ENCODE measurements at regions not wholly inside any gene's neighbourhood (a gene's known extent, or its start where the extent isn't known, plus 50 kb on each side); places are given as distances from the start of the nearest gene placed in this dataset.

DNA sequence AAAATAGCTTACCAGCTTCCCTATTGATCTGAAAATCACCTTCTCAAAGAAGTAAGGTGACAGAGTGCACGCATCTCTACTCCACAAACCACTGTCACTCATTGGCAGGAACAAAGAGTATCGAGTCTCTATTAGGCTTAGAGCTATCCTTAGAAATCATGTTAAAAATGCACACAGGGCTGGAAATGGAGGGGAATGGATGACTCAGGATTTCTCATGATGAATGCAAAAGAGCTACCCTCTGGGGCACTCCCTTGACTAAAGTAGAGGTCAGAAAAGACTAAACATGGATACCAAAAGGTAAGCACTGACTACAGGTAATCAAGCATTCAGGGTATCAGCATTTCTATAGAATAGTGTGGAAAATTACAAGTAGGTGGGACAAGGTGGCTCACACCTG lies 96.1 kb upstream of the ANO4 start:
- Mint-ChIP-seq H3K27me3 (ENCODE audit: low read depth, unreplicated experiment) (no peaks in the 10 kb centered on the region), H3K4me1 (ENCODE audit: low read depth, unreplicated experiment) (peaks cover 3% of the 10 kb centered on the region), H3K4me3 (ENCODE audit: unreplicated experiment) (no peak overlapping the region), H3K36me3 (ENCODE audit: low read depth, unreplicated experiment) (no peaks in the 10 kb centered on the region), H3K27ac (ENCODE audit: unreplicated experiment) (no peak overlapping the region), H3K9me3 (ENCODE audit: unreplicated experiment) (peaks cover 2% of the 10 kb centered on the region)
- TF ChIP-seq EZH2 (IDR thresholded peaks at IDR 0.05; ENCODE audit: insufficient read depth, low read length), result no peak
- TF ChIP-seq, protein P1, sequence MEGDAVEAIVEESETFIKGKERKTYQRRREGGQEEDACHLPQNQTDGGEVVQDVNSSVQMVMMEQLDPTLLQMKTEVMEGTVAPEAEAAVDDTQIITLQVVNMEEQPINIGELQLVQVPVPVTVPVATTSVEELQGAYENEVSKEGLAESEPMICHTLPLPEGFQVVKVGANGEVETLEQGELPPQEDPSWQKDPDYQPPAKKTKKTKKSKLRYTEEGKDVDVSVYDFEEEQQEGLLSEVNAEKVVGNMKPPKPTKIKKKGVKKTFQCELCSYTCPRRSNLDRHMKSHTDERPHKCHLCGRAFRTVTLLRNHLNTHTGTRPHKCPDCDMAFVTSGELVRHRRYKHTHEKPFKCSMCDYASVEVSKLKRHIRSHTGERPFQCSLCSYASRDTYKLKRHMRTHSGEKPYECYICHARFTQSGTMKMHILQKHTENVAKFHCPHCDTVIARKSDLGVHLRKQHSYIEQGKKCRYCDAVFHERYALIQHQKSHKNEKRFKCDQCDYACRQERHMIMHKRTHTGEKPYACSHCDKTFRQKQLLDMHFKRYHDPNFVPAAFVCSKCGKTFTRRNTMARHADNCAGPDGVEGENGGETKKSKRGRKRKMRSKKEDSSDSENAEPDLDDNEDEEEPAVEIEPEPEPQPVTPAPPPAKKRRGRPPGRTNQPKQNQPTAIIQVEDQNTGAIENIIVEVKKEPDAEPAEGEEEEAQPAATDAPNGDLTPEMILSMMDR (IDR thresholded peaks at IDR 0.05; ENCODE audit: insufficient read depth, low read depth, low read length), result no peak
- Histone ChIP-seq H3K9me3 (ENCODE audit: insufficient read depth, low read depth, low read length) (no peaks in the 10 kb centered on the region), H3K4me1 (ENCODE audit: insufficient read depth, low read length) (no peaks in the 10 kb centered on the region), H2AFZ (ENCODE audit: low read depth, low read length) (peak overlapping the region; percentile 34), H3K4me3 (ENCODE audit: insufficient read depth, low read depth, low read length) (no peak overlapping the region), H3K27me3 (ENCODE audit: insufficient read depth, low read length) (no peaks in the 10 kb centered on the region), H3K4me2 (ENCODE audit: low read length) (no peak overlapping the region), H3K9ac (ENCODE audit: low read length) (no peak overlapping the region), H4K20me1 (ENCODE audit: insufficient read depth, low read length) (no peaks in the 10 kb centered on the region), H3K79me2 (ENCODE audit: insufficient read depth, low read length) (no peaks in the 10 kb centered on the region), H3K36me3 (ENCODE audit: insufficient read depth, low read length) (no peaks in the 10 kb centered on the region), H3K27ac (ENCODE audit: low read depth, low read length) (no peak overlapping the region)
- DNase-seq (ENCODE audit: low read depth) (no peak), FAIRE-seq (no peak)

DNA sequence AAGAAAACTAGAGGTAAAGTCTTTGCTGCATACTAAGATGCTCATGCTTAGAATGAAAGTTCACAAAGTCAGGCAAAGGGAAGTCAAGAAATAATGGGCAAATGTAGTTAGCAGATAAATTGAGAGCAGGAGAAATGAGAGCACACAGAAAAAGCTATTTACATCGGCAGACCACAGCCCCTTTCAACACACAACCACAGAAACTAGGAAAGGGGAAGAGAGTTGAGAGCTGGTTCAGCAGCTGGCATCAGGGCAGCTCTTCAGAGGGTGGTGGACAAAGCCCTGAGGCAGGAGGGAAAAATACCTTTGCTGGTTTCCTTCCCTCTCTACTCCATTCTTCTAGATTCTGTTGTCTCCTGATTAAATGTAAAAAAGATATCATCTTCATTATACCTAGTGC lies 95.4 kb upstream of the ANO4 start:
- Histone ChIP-seq H3K27ac (ENCODE audit: low read depth, low read length) (no peak overlapping the region), H3K79me2 (ENCODE audit: insufficient read depth, low read length) (no peaks in the 10 kb centered on the region), H3K27me3 (ENCODE audit: insufficient read depth, low read length) (no peaks in the 10 kb centered on the region), H2AFZ (ENCODE audit: low read depth, low read length) (no peak overlapping the region), H3K9ac (ENCODE audit: low read length) (no peak overlapping the region), H3K36me3 (ENCODE audit: insufficient read depth, low read length) (no peaks in the 10 kb centered on the region), H3K4me1 (ENCODE audit: insufficient read depth, low read length) (no peaks in the 10 kb centered on the region), H4K20me1 (ENCODE audit: insufficient read depth, low read length) (no peaks in the 10 kb centered on the region), H3K4me2 (ENCODE audit: low read length) (no peak overlapping the region), H3K4me3 (ENCODE audit: insufficient read depth, low read depth, low read length) (no peak overlapping the region), H3K9me3 (ENCODE audit: insufficient read depth, low read depth, low read length) (no peaks in the 10 kb centered on the region)
- Mint-ChIP-seq H3K4me1 (ENCODE audit: low read depth, unreplicated experiment) (peaks cover 3% of the 10 kb centered on the region), H3K27me3 (ENCODE audit: low read depth, unreplicated experiment) (no peaks in the 10 kb centered on the region), H3K27ac (ENCODE audit: unreplicated experiment) (no peak overlapping the region), H3K4me3 (ENCODE audit: unreplicated experiment) (no peak overlapping the region), H3K36me3 (ENCODE audit: low read depth, unreplicated experiment) (no peaks in the 10 kb centered on the region), H3K9me3 (ENCODE audit: unreplicated experiment) (peaks cover 2% of the 10 kb centered on the region)
- TF ChIP-seq EZH2 (IDR thresholded peaks at IDR 0.05; ENCODE audit: insufficient read depth, low read length), result no peak
- TF ChIP-seq, protein P1 (IDR thresholded peaks at IDR 0.05; ENCODE audit: insufficient read depth, low read depth, low read length), result no peak
- FAIRE-seq, result no peak
- DNase-seq (ENCODE audit: low read depth), result no peak

DNA sequence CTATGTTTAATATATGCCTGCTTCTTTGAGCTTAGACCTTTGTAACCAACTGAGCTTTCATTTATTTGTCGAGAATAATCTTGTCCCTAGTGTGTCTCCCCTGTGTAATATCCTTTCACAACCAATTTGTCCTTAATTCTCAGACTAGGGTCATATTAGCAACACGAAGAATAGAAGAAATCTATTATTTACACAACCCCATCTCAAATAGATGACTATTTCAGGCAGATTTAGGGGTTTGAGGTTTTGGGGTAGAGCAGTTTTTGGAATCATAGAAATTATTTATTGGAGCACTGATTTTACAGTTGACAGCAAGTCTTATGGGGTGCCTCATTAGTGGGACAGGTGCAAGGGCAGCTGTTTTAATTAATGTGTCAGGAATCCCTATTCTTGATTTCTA lies 91.2 kb upstream of the ANO4 start:
- Histone ChIP-seq H3K79me2 (ENCODE audit: insufficient read depth, low read length) (no peaks in the 10 kb centered on the region), H3K4me3 (ENCODE audit: insufficient read depth, low read depth, low read length) (no peak overlapping the region), H3K27ac (ENCODE audit: low read depth, low read length) (no peak overlapping the region), H4K20me1 (ENCODE audit: insufficient read depth, low read length) (no peaks in the 10 kb centered on the region), H3K9me3 (ENCODE audit: insufficient read depth, low read depth, low read length) (no peaks in the 10 kb centered on the region), H3K36me3 (ENCODE audit: insufficient read depth, low read length) (no peaks in the 10 kb centered on the region), H3K9ac (ENCODE audit: low read length) (no peak overlapping the region), H3K27me3 (ENCODE audit: insufficient read depth, low read length) (no peaks in the 10 kb centered on the region), H3K4me1 (ENCODE audit: insufficient read depth, low read length) (peaks cover 8% of the 10 kb centered on the region), H2AFZ (ENCODE audit: low read depth, low read length) (no peak overlapping the region), H3K4me2 (ENCODE audit: low read length) (no peak overlapping the region)
- no peak for TF ChIP-seq EZH2 (IDR thresholded peaks at IDR 0.05; ENCODE audit: insufficient read depth, low read length)
- TF ChIP-seq, protein P1 (IDR thresholded peaks at IDR 0.05; ENCODE audit: insufficient read depth, low read depth, low read length), result no peak
- H3K4me3 Mint-ChIP-seq (ENCODE audit: unreplicated experiment), result no peak overlapping the region
- no peak overlapping the region for H3K27ac Mint-ChIP-seq (ENCODE audit: unreplicated experiment)
- FAIRE-seq (no peak), DNase-seq (ENCODE audit: low read depth) (no peak)
- H3K27me3 Mint-ChIP-seq (ENCODE audit: low read depth, unreplicated experiment), result no peaks in the 10 kb centered on the region
- peaks cover 2% of the 10 kb centered on the region for H3K9me3 Mint-ChIP-seq (ENCODE audit: unreplicated experiment)
- no peaks in the 10 kb centered on the region for H3K36me3 Mint-ChIP-seq (ENCODE audit: low read depth, unreplicated experiment)
- H3K4me1 Mint-ChIP-seq (ENCODE audit: low read depth, unreplicated experiment), result peaks cover 7% of the 10 kb centered on the region
